ENCODE measurements at regions not wholly inside any gene's neighbourhood (a gene's known extent, or its start where the extent isn't known, plus 50 kb on each side); places are given as distances from the start of the nearest gene placed in this dataset.
"Not testable (repeated sequence)": the region's sequence is repeated elsewhere in the genome, so short reads cannot be mapped to it uniquely, and the experiment has no call there.

- DNase-seq (ENCODE audit: low read depth): no peak
Measured at GRCh38 chr4:3879681-3880614, 113.8 kb downstream of the ADRA2C start.

GRCh38 chr4:3880615-3881120 lies 114.5 kb downstream of the ADRA2C start:
- DNase-seq (ENCODE audit: low read depth): peak; percentile 30

GRCh38 chr4:3882316-3882885 lies 116.2 kb downstream of the ADRA2C start:
- not testable (repeated sequence) for DNase-seq (ENCODE audit: low read depth)

GRCh38 chr4:3884261-3884660 lies 118.1 kb downstream of the ADRA2C start:
- not testable (repeated sequence) for DNase-seq (ENCODE audit: low read depth)

GRCh38 chr4:3893590-3893989 lies 127.4 kb downstream of the ADRA2C start:
- not testable (repeated sequence) for DNase-seq (ENCODE audit: low read depth)

DNA sequence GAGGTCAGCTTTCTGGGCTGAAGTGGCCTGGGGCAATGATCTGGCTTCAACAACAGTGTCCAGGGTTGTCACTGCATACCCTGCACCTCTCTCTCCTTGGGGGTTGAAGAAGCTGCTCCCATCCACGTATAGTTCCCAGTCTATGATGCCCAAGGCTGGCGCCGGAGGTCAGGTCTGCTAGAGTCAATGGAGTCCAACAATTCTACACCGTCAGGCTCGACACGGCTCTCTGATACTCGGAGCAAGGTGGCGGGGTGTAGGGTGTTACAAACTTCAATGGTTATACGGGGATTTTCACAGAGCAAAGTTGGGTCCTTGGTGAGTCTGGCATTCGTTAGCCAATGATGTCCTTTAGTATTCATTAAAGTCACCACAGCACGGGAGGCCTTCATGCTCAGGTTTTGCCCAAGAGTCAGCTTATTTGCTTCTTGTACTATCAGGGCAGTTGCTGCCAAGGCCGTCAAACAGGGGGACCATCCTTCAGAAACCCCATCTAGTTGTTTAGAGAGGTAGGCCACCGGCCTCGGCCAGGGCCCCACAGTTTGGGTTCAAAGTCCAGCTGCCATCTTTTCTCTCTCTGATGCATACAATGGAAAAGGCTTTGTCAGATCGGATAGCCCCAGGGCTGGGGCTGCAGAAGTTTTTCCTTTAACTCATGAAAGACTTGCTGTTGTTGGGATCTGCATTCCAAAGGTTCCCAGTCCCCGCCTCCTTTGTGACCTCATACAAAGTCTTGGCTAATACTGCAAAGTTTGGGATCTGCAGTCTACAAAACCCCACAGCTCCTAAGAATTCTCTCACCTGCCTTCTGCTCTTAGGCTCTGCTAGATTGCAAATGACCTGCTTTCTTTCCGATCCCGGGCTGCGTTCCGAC lies 128.1 kb downstream of the ADRA2C start:
- DNase-seq (ENCODE audit: low read depth): peak; percentile 51

DNA sequence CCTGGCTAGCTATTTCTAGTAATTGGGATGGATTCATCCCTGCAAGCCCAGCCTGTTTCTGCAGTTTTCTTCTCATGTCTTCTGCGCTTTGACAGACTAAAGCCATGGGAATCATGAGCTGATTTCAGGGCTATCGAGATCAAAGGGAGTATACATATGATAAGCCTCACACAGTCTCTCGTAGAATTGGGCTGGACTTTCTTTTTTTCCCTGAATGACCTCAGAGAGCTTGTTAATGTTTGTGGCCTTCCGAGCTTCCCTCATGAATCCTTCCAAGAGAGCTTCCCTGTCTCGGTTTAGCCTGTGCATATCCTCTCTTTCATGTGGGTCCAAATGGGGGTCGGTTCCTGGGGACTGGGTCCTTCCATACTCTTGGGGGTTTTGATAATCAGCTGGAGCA lies 130.3 kb downstream of the ADRA2C start:
- DNase-seq (ENCODE audit: low read depth): no peak

GRCh38 chr4:3896871-3897578 lies 130.8 kb downstream of the ADRA2C start:
- not testable (repeated sequence) for DNase-seq (ENCODE audit: low read depth)

DNA sequence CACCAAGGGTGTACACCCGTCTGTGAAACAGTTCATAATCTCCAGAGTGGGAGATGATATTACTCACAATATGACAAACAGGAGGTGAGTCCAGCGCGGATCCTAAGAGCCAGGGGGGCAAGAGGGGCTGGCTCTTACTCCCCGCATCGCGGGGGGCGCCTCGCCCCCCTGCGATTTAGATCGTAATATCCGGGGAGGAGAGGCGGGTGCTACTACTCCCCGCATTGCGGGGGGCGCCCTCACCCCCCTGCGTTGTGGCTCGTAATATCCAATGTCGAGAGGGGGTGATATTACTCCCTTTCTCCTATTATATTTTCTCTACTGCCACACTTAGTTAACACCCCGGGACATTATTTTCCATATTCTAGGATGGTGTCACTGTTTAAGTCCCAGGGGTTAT lies 131.9 kb downstream of the ADRA2C start:
- DNase-seq (ENCODE audit: low read depth): no peak

GRCh38 chr4:3898928-3899327 lies 132.7 kb downstream of the ADRA2C start:
- DNase-seq (ENCODE audit: low read depth): not testable (repeated sequence)

DNA sequence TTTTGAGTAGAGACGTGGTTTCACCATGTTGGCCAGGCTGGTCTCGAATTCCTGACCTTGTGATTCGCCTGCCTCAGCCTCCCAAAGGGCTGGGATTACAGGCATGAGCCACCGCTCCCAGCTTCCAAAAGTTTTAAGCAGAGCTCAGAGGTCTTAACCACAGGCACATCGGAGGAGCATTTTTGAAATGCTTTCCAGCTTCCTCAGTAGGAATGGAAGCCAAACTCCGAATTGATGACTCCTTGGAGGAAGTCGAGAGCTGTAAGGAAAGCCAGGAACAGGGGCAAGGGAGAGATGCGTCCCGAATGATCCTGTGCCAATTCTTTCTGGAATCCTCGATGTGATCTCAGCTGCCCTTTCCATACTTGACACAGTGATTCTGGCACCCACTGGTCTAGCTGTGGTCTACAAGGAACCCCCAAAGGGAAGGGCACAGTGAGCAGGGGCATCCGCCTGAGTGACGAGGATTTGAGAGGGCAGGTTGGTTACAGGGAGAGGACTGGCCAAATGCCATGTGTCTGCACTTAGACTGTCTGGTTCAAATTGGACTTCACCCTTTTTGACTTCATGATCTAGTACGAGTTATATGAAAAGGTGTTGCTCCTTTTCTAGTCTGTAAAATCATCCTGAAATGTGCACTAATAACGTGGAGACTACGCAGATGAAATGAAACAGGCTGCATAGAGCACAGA lies 138.2 kb downstream of the ADRA2C start:
- DNase-seq (ENCODE audit: low read depth): peak; percentile 45

GRCh38 chr4:3909616-3910015 lies 143.4 kb downstream of the ADRA2C start:
- not testable (repeated sequence) for DNase-seq (ENCODE audit: low read depth)

- peak; percentile 40 for DNase-seq (ENCODE audit: low read depth)
Measured at GRCh38 chr4:3910161-3910950, 144.2 kb downstream of the ADRA2C start.

DNA sequence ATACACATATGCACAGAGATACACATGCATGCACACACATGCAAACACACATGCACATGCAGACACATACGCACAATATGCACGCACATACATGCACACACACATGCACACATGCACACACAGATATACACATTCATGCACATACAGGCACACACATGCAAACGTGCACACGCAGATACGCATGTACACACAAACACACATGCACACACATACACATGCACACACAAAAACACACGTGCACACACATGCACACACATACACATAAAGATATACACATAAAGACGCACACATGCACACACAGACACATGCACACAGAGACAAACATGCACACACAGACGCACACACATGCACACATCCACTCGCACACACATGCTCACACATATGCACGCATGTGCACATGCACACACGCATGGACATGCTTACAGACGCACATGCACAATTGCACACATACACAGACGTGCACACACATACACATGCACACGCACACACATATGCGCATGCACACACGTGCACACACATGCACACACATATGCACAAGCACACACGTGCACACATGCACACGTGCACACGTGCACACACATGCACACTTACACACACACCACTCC lies 145.2 kb downstream of the ADRA2C start:
- DNase-seq (ENCODE audit: low read depth): no peak

DNA sequence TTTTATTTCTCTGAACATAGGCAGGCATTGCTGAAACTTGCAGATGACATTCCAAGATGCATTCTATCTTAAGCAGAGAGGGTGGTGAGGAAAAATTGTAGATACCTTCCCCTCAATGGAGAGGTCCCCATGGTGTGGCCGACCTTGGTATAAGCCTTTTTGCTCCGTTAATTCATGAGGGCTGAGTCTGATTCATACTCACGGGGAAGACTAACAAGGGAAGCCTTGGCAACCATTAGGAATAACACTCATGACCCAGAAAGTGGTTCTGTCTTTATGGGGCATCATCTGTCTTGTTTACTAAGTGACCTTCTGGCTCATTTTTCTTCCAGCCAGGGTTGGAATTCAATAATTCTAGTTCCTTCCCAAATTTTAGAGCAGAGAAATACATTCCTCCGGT lies 148.3 kb downstream of the ADRA2C start:
- DNase-seq (ENCODE audit: low read depth): not testable (repeated sequence)

- DNase-seq (ENCODE audit: low read depth): peak; percentile 66
Measured at GRCh38 chr4:3919509-3919908, 153.3 kb downstream of the ADRA2C start.

DNA sequence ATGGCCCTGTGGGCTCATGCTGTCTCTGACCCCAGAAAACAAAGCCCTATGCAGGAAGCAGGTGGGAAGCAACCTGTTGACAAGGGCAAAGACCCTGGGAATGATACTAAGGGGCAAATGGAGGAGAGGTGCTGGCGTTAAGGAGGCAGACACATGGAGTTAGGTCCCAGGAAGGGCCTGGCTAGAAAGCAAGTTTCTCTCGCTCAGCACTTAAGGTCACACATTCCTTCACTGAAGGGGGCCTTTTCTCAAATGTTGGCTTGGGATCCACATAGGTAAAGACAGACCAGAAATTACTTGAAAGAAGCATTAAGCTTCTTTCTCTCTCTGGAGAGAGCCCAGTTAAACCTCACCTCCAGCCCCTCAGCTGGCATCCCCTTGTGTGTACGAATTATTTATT lies 155.7 kb downstream of the ADRA2C start:
- DNase-seq (ENCODE audit: low read depth): not testable (repeated sequence)

DNA sequence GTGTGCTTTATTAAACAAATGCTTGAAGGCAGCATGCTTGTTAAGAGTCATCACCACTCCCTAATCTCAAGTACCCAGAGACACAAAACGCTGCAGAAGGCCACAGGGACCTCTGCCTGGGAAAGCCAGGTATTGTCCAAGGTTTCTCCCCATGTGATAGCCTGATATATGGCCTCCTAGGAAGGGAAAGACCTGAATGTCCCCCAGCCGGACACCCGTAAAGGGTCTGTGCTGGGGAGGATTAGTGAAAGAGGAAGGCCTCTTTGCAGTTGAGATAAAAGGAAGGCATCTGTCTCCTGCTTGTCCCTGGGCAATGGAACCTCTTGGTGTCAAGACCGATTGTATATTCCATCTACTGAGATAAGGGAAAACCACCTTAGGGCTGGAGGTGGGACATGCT lies 159.7 kb downstream of the ADRA2C start:
- DNase-seq (ENCODE audit: low read depth): not testable (repeated sequence)

- not testable (repeated sequence) for DNase-seq (ENCODE audit: low read depth)
Measured at GRCh38 chr4:3926271-3926670, 160.1 kb downstream of the ADRA2C start.
